CD4-positive, alpha-beta T cell (primary cell): ENCODE measurements at regions not wholly inside any gene's neighbourhood (a gene's known extent, or its start where the extent isn't known, plus 50 kb on each side); places are given as distances from the start of the nearest gene placed in this dataset.

Source experiments
- ATAC-seq: fragments of 200-7000 bp; cut with Tn5 transposase; one replicate; pipeline ENCODE4 v1.10.0; 2022; ENCODE audit warnings: mild to moderate bottlenecking; ENCODE audit not compliant: poor library complexity
- CTCF ChIA-PET: fragments of 350-600 bp; sonication (Branson Sonifier 250); formaldehyde crosslinking; loops from one replicate; lab custom pipeline; 2021; ENCODE audit warnings: antibody characterized with exemption, inconsistent platforms; lab: Charles Lee
- POLR2A ChIA-PET: fragments of 350-600 bp; sonication (Branson Sonifier 250); formaldehyde crosslinking; loops from one replicate; lab custom pipeline; 2021; ENCODE audit warnings: antibody characterized with exemption, inconsistent platforms; lab: Charles Lee
- DNase-seq, 14 experiments: peaks; one replicate each; pipeline ENCODE4 v3.0.0-alpha.2; 2013 to 2020; ENCODE audit warnings: mixed read lengths in 2 of 14
- H3K27ac ChIP-seq, 2 donors: one replicate each; pipeline versions ENCODE4 v1.5.1 to v1.7.0; 2013; ENCODE audit warnings: low read length in 2 of 2, low read depth in 1 of 2, mild to moderate bottlenecking in 1 of 2
- H3K27me3 ChIP-seq, 2 experiments: 1 replicate in 1 of 2; 2 replicates in 1 of 2; pipeline versions ENCODE4 v1.6.1 to v1.7.0; 2013; ENCODE audit warnings: low read length in 2 of 2, control low read depth in 1 of 2, mild to moderate bottlenecking in 1 of 2, moderate library complexity in 1 of 2; ENCODE audit not compliant: insufficient read depth in 2 of 2, control insufficient read depth in 1 of 2
- H3K36me3 ChIP-seq: one replicate; pipeline ENCODE4 v1.6.1; 2013; ENCODE audit warnings: low read length, control low read depth; ENCODE audit not compliant: insufficient read depth
- H3K4me1 ChIP-seq: one replicate; pipeline ENCODE4 v1.6.1; 2013; ENCODE audit warnings: low read length, control low read depth; ENCODE audit not compliant: insufficient read depth
- H3K4me3 ChIP-seq: one replicate; pipeline ENCODE4 v1.5.1; 2013; ENCODE audit warnings: mild to moderate bottlenecking, low read length, moderate library complexity
- H3K9me3 ChIP-seq, 2 experiments: 1 replicate in 1 of 2; 2 replicates in 1 of 2; pipeline versions ENCODE4 v1.6.1 to v1.7.0; 2013; ENCODE audit warnings: low read length in 2 of 2, mild to moderate bottlenecking in 2 of 2, control low read depth in 1 of 2, moderate library complexity in 1 of 2; ENCODE audit not compliant: control insufficient read depth in 1 of 2, insufficient read depth in 1 of 2
- H3K27ac Mint-ChIP-seq: one replicate; pipeline ENCODE4 v1.8.0; 2020; ENCODE audit warnings: mixed read lengths
- H3K27me3 Mint-ChIP-seq: one replicate; pipeline ENCODE4 v1.8.0; 2021; ENCODE audit warnings: mixed read lengths
- H3K36me3 Mint-ChIP-seq: one replicate; pipeline ENCODE4 v1.8.0; 2021; ENCODE audit warnings: low read depth, mixed read lengths
- H3K4me1 Mint-ChIP-seq: one replicate; pipeline ENCODE4 v1.8.0; 2021; ENCODE audit warnings: low read depth, mixed read lengths
- H3K4me3 Mint-ChIP-seq: one replicate; pipeline ENCODE4 v1.8.0; 2020; ENCODE audit warnings: mild to moderate bottlenecking, mixed read lengths
- H3K9me3 Mint-ChIP-seq: one replicate; pipeline ENCODE4 v1.8.0; 2020; ENCODE audit warnings: mixed read lengths
- CTCF ChIP-seq: fragments of 200-600 bp; IDR thresholded peaks from one replicate; pipeline ENCODE4 v1.8.0; 2022; ENCODE audit warnings: antibody characterized with exemption, mild to moderate bottlenecking
- intact Hi-C, 2 experiments: fragments of 100-400 bp; cut with DNase I in 1 of 2; cut with micrococcal nuclease in 1 of 2; formaldehyde crosslinking; loops; one replicate each; pipeline versions ENCODE4 v1.15.1 to v1.9.0; 2023 to 2025; cut with DNase I, micrococcal nuclease

GRCh38 chr6:156068881-156069280 lies 613.2 kb upstream of the NOX3 start:
- Histone ChIP-seq H3K9me3 (peaks cover 0 to 4% of the 10 kb centered on the region in 2 experiments), H3K27ac (no peak overlapping the region), H3K4me1 (no peaks in the 10 kb centered on the region), H3K4me3 (no peak overlapping the region), H3K36me3 (no peaks in the 10 kb centered on the region), H3K27me3 (no peaks in the 10 kb centered on the region)
- no peak for ATAC-seq
- intact Hi-C loops, result no loop called here
- Mint-ChIP-seq H3K4me3 (no peak overlapping the region), H3K27me3 (no peaks in the 10 kb centered on the region), H3K9me3 (no peaks in the 10 kb centered on the region), H3K4me1 (peaks cover 5% of the 10 kb centered on the region), H3K36me3 (no peaks in the 10 kb centered on the region), H3K27ac (no peak overlapping the region)
- peak in 1 of 14 experiments; percentile 7 for DNase-seq
- ChIA-PET POLR2A (no interaction called here), CTCF (no interaction called here)
- no peak for TF ChIP-seq CTCF

GRCh38 chr6:156065849-156066248 lies 610.2 kb upstream of the NOX3 start:
- intact Hi-C loops, result no loop called here
- no peak for DNase-seq
- H3K27ac Mint-ChIP-seq, result no peak overlapping the region

GRCh38 chr6:156062091-156062563 lies 606.5 kb upstream of the NOX3 start:
- H3K4me1 Mint-ChIP-seq, result peaks cover 8% of the 10 kb centered on the region
- Histone ChIP-seq H3K27ac (no peak overlapping the region), H3K9me3 (peaks cover 0 to 4% of the 10 kb centered on the region in 2 experiments), H3K27me3 (no peaks in the 10 kb centered on the region), H3K4me3 (no peak overlapping the region), H3K36me3 (no peaks in the 10 kb centered on the region), H3K4me1 (peaks cover 5% of the 10 kb centered on the region)
- CTCF ChIA-PET, result no interaction called here
- no peak overlapping the region for H3K4me3 Mint-ChIP-seq
- peaks cover 5% of the 10 kb centered on the region for H3K36me3 Mint-ChIP-seq
- intact Hi-C loops, result no loop called here
- POLR2A ChIA-PET, result no interaction called here
- no peak overlapping the region for H3K27ac Mint-ChIP-seq
- H3K9me3 Mint-ChIP-seq, result no peaks in the 10 kb centered on the region
- H3K27me3 Mint-ChIP-seq, result no peaks in the 10 kb centered on the region
- DNase-seq (no peak), ATAC-seq (no peak)
- TF ChIP-seq CTCF, result no peak

More at GRCh38 chr6:156065849-156066248, 610.2 kb upstream of the NOX3 start:
- Histone ChIP-seq H3K27me3 (no peaks in the 10 kb centered on the region), H3K4me1 (no peaks in the 10 kb centered on the region), H3K36me3 (no peaks in the 10 kb centered on the region), H3K4me3 (no peak overlapping the region), H3K9me3 (peaks cover 0 to 4% of the 10 kb centered on the region in 2 experiments), H3K27ac (no peak overlapping the region)
- ChIA-PET CTCF (no interaction called here), POLR2A (no interaction called here)
- Mint-ChIP-seq H3K36me3 (peaks cover 5% of the 10 kb centered on the region), H3K4me3 (no peak overlapping the region), H3K4me1 (peaks cover 5% of the 10 kb centered on the region), H3K9me3 (no peaks in the 10 kb centered on the region), H3K27me3 (no peaks in the 10 kb centered on the region)
- ATAC-seq, result no peak
- TF ChIP-seq CTCF, result no peak
